ENCODE measurements at regions not wholly inside any gene's neighbourhood (a gene's known extent, or its start where the extent isn't known, plus 50 kb on each side); places are given as distances from the start of the nearest gene placed in this dataset.
A peak's percentile ranks its signal among the peaks of the same experiment; 100 is the strongest.

DNA sequence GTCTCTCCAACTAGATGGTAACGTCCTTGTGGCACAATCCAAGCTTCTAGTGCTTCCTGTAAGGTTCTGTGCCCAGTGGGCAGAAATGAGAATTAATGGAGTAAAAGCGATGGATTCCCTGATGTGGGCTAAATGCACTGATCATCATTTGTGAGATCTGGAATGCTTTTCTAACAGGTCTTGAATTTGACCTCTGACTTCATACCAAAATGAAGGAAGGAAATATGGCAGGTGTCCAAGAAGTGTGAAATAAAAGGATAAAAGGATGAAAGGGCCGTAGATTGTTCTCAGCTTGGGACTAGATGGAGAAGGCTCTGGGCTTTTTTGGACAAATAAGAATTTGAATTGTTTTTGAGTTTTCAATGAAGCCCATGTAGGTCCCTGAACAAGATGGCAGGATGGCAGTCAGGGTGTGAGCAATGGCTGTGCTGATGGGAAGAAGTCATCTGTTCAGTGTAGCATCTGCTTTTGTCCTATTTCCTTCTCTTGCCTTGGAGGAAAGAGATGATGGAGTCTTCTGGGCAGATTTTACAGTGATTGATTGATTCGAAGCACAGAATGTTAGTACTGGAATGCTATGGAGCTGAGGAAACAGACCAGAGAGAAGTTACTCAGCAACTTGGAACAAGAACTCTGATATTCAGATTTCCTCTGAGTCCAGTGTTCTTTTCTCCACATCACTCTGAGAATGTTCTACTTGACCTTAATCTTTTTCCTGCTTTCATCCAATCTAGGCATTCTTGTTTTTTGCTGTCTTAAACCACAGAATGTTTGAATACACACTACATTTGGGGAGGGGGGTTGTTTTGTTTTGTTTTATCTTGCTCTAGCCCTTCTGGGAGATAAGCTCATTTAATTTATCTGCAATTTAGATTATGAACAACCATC, 286.0 kb downstream of the HLX start:
- no peak for DNase-seq

DNA sequence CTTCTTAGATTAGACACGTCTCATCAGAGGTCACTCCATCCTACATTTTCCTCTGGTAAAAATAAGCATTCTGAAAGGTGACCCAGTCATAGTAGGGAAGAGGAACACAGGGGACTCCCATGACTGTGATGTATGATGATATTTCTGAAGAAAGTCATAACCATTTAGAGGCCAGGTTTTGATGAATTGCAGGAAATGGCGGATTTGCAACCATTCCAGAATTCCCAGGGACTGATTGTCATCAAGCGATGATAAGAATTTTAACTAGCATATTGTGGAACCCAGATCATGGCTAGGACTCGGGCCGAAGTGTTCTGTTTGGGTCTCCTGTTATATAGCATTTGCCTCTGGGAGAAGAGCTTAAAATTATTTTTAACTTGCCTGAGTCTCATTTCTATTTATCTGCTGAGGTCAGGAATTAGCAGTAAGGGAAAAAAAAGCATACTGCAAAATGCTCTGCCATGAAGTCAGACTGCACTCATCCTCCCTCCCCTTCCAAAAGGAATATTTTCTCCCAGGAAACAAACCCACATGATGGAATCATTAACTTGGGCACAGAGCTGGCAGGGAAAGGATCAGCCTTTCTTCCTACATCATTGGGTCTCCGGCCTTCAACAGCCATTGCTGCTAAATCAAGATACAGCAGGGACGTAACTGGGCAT, 286.7 kb downstream of the HLX start:
- DNase-seq = no peak

DNA sequence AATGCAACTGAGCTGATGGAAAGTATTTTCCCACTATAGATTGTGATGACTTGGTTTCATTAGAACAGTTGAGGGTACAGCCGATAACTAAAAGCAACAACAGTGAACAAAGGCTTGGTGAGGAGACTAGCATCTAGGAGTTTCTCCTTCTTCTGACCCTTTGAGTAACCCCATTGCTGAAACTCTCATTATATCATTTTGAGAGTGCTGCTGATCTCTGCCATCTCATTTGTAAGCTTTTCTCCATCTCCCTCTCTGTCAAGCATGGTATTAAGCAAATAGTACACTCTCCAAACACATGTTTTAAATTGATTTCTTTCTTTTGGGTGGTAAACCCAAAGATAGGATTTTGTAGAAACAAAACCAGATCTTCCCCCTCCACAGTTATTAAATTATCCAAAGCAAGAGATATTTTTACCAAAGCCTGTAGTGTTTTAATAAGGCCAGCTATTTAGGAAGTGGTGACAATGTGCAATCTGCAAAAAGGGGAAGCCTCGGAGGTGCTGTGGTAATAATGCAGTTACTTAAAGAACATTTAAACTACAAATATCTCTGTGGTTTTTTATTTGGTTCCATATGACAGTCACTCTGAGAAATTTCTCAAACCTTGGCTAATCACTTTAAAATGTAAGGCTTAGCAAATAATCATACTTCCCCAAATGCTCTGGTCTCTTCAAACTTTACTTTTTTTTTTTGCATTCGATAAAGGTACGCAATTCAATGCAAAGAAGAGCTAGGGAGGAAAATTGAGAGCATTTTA, 287.5 kb downstream of the HLX start:
- no peak for DNase-seq

DNA sequence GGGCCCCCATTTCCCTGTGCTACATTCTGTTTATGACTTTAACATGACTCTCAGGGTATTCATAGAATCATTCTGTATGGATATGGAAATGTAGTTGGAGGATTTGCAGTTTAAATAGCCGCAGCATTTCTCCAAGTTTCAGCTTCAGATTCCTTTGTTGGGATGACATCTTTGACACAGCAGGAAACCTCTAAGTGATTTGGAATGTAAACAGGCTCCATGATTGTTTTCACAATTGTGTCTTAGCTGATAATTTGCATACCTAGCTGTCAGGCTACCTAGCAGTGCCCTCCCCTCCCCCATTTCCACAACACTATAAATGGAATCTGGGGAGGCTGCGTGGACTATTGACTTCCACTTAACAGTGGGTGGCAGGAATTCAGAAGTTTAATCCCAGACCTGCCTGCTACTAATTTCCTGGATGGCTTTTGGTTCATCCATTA, 290.2 kb downstream of the HLX start:
- no peak for DNase-seq

DNA sequence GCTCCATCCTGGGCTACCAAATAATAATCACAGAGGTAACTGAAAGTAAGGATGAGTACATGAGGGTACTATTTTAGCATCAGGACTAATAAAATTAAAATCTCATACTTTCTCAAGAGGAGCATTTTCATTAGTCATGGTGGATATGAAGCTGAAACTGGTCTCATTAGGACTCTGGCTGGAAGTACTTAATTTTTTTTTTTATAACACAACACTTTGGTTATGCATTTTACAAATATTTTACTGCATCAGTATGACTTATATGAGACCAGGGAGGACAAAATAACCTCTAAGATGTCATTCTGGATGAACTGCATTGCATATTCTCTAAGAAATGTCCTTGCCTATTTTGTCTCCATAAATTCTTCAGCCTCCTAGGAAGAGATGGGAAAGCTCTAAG, 290.9 kb downstream of the HLX start:
- DNase-seq = no peak

DNA sequence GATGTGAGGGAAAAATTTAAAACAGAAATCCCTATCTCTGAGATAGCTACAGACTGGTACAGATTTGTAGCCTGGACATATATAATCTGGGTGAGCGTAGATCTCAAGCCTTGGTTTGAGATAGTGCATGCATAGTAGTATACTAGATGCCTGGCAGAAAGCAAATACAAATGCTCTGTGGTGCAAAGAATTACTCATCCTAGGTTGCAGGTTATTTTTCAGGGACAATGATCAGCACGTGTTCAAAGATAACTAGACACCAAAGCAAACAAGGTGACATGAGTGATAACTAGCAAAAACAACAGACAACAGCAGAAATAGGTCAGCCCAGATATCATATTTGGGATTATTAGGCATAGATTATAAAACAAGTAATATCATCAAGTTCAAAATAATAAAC, 292.5 kb downstream of the HLX start:
- no peak for DNase-seq

DNA sequence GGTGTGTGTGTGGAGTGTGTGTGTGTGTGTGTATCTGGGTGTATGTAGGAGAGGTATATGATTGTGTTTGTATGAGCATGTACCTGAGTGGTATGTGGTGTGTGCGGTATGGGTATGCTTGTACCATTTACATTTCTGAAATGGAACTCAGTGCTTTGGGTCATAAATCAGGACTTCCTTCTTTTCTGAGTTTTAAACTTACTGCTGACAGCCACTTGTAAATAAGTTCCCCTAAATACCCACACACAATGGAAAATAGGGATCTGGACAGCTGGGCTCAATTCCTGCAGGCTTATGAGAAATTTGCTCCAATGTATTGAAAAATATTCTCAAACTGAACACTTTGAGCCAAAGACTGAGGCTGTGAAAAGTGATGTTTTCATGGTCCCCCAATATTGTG, 293.6 kb downstream of the HLX start:
- no peak for DNase-seq

DNA sequence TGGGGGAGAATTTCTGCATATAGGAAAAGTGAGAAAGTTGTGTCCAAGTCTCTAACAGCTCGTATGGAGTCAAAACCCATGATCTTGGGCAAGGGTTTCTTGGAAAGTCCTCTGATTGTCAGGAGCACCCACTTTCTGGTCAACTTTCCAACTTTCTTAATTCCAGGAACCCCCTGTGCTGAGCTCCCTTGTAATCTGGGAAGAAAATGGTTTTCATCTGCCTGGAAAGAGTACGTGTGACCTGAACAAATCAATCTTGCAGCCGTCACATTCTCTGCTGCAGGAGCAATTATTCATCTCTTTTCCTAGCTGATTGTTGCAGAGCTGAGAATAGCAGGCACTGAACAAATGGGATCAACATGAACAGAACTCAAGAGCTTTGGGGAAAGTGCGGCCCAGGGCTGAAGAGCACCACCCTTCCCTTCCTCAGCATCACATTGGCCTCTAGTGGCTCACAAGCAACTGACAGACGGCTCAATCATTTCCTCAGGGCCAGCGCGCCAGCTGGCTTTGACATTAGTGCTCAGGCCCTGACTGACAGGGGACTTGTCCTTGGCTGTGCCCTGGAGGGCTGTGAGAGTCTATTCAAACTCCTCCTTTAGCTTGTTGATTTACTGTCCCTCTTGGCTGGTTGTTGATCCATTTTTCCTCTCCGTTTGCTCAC, 295.2 kb downstream of the HLX start:
- DNase-seq = no peak

DNA sequence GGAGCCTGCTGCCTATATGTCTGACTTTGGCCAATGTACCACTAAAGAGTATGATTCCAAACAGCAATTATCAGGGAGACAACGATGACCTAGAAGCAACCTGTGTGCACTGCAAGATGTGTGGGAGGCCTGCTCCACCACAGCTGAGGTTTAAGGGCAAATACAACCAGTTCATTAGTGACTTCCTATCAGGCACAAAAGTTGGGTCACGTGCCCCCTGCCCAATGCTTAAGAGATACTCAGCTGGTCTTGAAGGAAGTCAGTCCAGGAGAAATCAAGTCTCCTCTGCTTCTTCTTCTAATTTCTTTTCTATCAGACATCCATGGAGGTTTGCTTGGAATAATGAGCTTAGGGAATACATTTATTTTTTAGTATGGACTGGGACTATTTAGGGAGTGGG, 296.0 kb downstream of the HLX start:
- DNase-seq = no peak

DNA sequence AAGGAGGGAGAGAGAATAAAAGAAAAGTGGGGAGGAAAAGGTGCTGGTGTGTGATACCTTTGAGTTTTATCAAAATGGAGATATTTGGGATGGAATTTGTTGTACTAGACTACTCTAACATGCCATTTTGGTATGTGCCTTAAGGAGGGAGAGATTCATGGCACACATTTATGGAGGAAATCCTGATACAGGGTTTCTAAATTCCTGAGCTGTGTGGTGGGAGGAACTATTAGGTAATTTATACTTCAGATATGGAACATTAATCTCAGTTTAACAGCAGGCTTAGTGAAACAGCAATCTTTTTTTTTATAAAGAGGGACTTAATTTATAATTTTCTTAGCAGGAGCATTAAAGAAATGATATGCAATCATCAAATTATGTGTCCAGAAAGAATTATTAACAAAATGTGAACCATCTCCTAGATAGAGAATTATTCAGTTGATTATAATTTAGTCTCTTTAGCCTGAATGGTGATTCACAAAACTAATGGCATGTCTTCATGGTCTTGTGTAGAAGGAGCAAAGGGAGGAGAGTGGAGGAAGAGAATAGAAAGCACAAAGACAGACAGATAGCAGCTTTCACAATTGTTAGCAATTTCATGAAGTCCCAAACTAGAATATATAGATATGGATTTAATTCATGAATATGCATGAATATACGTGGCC, 301.6 kb downstream of the HLX start:
- no peak for DNase-seq

DNA sequence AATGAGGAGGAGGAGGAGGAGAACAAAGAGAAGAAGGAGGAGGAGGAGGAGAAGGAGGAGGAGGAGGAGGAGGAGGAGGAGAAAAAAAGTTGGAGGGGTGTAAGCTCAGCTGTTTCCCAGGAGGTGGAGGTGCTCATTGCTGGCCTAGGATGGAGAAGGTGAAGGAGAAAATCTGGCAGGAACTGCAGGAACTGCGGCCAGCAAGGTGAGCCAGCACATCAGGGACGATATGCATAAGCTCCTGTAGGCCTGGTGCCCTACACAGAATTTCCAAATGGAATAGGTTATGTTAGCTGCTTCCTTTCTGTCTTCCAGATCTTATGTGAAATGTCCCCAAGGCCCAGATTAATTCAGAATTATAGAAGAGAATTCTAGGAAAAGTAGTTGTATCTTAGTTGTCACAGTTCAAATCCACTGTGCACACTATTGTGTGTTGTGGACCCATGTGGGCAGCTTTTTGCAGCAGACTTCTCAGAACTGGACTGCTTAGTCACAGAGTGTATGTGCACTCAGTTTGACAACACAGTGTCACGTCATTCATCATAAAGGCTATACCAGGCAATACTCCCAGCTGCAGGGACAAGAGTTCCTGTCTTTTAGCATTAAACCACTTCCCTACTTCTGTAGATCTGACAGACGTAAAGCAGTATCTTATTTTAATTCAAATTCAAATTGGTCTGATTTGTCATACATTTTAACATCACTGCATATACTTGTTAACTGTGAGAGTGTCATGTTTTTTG, 303.7 kb downstream of the HLX start:
- no peak for DNase-seq

DNA sequence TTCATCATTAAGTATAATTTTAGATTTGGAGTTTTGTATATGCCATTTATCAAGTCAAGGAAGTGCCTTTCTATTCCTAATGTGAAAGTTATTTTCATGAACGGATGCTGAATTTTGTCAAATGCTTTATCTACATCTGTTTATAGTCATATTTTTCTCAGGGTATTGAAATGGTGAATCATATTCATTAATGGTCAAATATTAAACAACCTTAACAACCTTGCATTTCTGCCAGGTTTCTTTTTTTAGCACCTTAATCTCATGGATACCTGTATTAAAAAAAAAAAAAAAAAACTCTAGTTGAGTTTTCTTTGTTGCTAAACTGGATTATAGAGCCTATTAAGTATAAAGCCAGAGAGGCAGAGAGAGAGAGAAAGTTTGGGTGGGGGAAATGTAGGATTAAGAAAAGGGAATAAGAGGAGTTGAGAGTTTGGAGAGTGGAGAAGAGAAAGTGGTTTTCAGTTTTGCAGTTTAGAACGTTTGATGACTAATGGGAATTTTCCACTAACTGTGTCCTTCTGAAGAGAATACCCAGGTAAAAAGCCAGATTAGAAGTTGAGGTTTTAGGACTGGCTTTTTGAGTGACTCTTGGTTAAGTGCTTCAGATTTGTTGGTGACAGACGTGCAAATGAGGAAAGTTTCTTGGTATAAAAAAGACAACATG, 305.0 kb downstream of the HLX start:
- no peak for DNase-seq

DNA sequence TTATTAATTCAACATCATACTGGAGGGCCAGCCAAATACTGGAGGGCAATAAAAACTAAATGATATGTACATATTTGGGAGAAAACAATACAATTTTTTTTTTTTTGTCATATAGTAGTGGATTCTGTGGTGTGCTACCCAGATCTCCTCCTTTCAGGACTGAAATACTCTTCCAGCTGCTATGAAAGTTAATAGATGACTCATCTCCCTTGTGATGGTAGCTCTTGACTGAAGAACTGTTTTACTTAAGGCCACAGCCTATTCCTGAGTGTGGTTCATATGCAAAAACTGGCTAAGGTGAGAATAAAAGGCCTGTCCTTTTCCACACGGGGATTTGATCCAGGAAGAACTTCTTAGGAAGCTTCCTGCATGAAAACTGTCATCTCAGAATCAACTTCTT, 307.9 kb downstream of the HLX start:
- DNase-seq = no peak

DNA sequence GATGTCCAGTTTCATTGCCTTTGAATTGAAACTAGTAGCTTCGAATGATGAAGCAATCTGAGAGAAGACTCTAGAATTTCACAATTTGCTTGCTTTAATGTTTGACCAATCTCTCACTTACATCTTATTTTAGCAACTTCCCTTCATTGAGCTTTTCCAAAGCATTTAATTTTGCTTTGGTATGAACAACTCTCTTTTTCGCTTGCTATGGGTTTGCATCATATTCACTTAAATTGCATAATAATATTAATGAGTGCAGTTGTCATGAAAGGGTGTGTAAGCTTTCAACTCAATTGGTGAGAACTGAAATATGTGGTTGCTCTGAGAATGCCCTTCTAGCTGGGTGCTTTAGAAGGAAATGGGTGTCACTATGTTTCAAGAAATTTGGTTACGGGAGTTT, 309.2 kb downstream of the HLX start:
- no peak for DNase-seq

DNA sequence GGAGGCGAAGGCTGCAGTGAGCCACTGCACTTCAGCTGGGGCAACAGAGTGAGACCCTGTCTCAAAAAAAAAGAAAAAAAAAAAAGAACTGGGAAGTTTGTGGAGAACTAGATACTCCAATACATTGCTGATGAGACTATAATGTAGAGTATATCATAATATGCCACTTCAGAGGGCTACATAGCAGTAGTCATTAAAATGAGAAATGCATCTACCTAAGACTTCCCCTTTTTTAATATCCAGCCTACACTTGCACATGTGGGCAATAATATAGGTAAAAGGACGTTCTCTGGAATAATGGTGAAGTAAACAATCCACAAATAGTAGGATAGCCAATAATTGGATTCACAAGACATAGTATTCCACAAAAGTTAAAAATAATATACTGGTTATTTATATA, 311.0 kb downstream of the HLX start:
- no peak for DNase-seq

DNA sequence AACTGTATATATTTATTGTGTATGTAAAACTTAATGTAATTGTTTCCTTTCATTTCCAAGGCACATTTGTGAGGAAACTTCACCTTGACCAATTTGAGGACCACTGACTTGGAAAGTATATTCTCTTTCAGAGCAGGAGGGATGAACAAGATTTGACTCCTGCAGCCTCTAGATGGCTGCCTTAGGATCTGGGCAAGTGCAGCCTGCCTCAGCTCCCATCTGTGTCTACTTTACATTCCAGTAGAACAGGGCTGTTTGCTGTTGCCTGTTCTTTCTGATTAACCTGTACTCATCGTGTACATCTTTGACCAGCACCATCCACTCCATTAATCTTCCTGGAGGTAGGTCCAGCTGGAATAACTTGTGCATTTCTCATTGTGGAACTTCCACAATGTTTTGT, 312.8 kb downstream of the HLX start:
- no peak for DNase-seq

DNA sequence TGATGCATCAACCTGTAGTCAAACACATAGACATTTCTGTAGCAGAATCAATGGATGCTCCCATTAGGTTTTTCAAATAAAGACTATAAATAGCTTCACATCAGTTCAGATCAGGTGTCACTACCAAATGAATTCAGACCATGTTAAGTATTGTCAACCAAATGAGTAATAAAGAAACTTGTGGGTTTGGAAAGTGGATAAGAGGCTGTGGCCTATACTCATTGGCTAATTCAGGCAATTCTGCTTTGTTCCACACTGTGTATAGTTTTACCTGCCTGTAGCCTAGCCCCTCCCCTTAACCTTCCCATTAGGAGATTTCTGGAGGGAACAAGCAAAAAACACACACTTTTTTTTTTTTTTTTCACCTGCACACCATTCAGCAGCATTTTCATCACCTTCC, 321.2 kb downstream of the HLX start:
- DNase-seq = no peak

DNA sequence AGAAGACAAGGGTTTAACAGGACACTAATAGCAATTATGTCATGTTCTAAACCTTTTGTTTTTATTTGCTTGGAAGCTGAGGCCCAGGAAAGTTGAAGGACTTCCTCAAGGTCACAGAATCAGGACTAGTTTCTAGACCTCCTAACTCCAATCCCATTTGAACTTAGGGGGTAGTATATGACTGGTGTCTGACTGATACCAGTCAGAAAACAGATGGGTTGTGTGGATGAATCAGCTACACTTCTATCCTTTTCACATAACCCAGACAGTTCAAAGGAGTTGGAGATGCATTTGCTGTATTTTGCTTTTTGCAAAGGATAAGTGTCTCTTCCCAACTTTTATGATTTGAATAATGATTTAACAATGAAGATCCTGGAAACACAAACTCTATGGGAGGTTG, 322.5 kb downstream of the HLX start:
- DNase-seq = no peak

DNA sequence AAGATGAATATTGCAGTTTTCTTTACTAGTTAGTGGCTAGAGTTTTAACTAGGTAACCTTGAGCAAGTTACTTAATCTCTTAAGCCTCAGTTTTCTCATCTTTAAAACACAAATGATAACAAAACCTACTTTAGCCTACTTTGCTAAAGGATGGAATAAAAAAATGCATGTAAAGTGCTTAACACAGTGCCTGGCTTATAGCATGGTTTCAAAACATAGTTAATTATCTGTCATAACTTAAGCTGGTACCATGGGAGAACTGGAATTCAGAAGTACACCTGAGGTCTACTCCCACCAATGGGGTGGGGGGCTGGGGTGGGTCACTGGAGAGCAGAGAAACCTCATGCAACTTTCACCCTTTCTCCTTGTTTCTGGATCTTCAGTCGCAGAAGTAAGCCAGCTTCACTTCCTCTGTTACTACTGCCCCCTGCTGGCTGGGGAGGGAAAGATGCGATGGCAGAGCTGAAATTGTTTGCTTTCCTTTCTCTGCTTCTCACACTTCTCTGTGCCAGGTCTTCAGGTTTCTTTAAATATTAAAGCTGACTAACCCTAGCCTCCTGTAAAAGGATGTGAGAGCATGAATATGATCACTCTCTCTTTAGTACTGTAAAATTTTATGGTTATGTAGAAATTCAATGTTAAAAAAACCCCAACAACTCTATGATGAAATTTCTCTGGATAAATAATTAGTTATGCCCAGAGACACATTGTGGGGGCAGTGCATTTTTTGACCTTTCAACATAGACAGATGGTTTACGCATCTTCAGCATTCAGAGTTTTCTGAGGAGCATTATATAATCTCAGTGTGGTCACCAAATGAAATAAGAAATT, 324.2 kb downstream of the HLX start:
- peak; percentile 63 for DNase-seq

DNA sequence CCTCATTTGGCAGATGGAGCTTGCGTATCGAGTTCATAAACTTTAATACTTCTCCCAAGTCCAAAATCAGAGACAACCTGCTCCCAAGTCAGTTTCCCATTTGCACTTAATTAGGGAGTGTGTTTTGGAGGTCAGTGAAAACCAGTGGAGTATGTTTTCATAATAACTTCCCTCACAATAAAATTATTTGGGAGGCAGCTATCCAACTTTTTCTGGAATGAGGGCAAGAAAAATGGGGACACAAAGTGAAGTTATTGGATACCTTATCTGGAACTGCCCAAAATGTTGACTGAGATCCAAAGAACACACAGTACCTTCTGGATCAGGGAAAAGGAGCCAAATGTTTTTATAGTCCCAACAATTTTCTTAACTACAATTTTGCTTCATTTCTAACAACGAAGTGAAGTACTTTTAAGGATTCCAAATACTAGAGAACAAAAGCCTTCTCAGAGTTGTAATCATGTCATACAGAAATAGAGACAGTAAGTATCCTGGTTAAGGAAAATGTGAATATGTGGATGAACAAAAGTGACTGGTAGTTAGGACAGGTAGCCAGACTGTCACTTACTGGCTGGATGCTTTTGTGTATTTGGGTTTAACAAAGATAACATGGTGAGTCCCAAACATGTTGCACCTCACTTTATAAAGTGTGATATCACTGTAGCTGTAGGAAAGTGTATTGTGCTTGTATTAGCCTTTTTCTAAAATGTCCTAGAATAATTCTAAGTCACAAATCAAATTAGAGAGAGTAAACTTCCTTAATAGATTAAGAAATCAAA, 325.0 kb downstream of the HLX start:
- no peak for DNase-seq
